Right lobe of liver (tissue), 6 donors: ENCODE measurements at regions not wholly inside any gene's neighbourhood (a gene's known extent, or its start where the extent isn't known, plus 50 kb on each side); places are given as distances from the start of the nearest gene placed in this dataset.

Source experiments
- ATAC-seq, 4 donors: fragments of 200-7000 bp; cut with Tn5 transposase; one replicate each; pipeline ENCODE4 v1.9.1; 2020; ENCODE audit warnings: mild to moderate bottlenecking in 4 of 4, moderate library complexity in 4 of 4
- DNase-seq, 3 donors: peaks; one replicate each; pipeline ENCODE4 v3.0.0-alpha.2; 2020
- H3K27ac ChIP-seq, 3 donors: fragments of 200-600 bp; one replicate each; pipeline ENCODE4 v1.8.0; 2022
- H3K27me3 ChIP-seq, 2 donors: fragments of 200-600 bp; one replicate each; pipeline ENCODE4 v1.8.0; 2022
- H3K36me3 ChIP-seq, 4 donors: fragments of 200-600 bp; sonication (generic) in 1 of 4; one replicate each; pipeline versions ENCODE4 v1.5.1 to v1.8.0; 2017 to 2022; ENCODE audit warnings: control low read depth in 1 of 4
- H3K4me1 ChIP-seq, 4 donors: fragments of 200-600 bp; sonication (generic) in 1 of 4; one replicate each; pipeline versions ENCODE4 v1.5.1 to v1.8.0; 2017 to 2022; ENCODE audit warnings: control low read depth in 1 of 4
- H3K4me3 ChIP-seq, 3 donors: fragments of 200-600 bp; one replicate each; pipeline ENCODE4 v1.8.0; 2022
- H3K9me3 ChIP-seq, 4 donors: fragments of 200-600 bp; sonication (generic) in 1 of 4; one replicate each; pipeline versions ENCODE4 v1.5.1 to v1.8.0; 2017 to 2022; ENCODE audit warnings: control low read depth in 1 of 4
- POLR2A ChIP-seq: fragments of 450-650 bp; IDR thresholded peaks from one replicate; pipeline ENCODE4 v1.6.1; 2017; ENCODE audit warnings: antibody characterized with exemption, mild to moderate bottlenecking
- WGBS: methylation state at CpG from one replicate; pipeline ENCODE4 v1.1.6; 2018; ENCODE audit warnings: low coverage, low lambda C conversion rate; ENCODE audit not compliant: insufficient coverage; ENCODE audit errors: missing lambda C conversion rate; 5-methylcytosine and 5-hydroxymethylcytosine counted together
- intact Hi-C, 2 donors: fragments of 100-400 bp; cut with DNase I; formaldehyde crosslinking; loops; one replicate each; pipeline versions ENCODE4 v1.11.2 to v1.14.1; 2022
- TF ChIP-seq, protein P1 (sequence below), 4 donors: fragments of 200-600 bp in 3 of 4; fragments of 450-650 bp in 1 of 4; IDR thresholded peaks; one replicate each; pipeline versions ENCODE4 v1.5.1 to v1.8.0; 2016 to 2022; ENCODE audit warnings: antibody characterized with exemption in 4 of 4, mild to moderate bottlenecking in 2 of 4
- donor health status: DM: no; HTN: yes; CAD: no.
- donor health status: DM: no; HTN: no; CAD: no.
- donor health status: DM: no; HTN: no; CAD: no.
- donor health status: DM: no; HTN: yes; CAD: no.
- donor health status: DM: no; HTN: yes; CAD: no.

DNA sequence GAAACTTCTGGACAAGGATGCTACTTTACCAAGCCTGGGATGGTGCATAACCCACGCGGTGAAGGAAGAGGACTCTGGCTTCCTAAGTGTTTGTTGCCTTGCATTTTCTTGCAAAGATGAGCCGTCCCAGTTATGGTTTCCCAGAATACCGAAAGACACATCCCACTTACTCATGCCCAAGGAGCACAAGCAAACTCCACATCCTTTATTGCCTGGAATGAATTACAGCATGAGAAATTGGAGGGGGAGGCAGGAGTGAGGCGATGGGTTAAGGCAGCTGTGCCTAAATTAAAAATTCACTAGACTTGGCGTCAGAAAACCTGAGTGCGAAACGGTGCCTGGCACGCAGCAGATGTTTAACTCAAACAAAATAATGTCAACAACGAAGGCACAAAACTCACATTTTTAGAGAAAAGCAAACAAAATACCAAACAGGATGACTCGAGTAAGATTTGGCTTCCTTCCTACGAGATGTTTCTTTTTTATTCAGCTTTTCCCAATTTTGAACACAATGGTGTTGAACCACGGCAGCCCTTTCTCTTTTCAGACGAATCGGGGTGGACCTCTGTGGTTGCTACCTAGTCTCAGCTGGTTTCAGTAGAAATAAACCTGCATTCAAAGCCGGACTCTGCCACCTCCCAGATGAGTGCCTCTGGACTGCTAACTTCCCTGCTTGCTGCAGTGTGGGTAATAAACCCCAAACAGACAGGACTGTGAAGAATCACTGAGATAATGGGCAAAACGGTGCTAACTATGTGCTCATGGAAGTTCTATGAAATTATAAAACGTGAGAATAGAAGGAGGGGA lies 100.3 kb upstream of the NCK2 start:
- TF ChIP-seq, protein P1, sequence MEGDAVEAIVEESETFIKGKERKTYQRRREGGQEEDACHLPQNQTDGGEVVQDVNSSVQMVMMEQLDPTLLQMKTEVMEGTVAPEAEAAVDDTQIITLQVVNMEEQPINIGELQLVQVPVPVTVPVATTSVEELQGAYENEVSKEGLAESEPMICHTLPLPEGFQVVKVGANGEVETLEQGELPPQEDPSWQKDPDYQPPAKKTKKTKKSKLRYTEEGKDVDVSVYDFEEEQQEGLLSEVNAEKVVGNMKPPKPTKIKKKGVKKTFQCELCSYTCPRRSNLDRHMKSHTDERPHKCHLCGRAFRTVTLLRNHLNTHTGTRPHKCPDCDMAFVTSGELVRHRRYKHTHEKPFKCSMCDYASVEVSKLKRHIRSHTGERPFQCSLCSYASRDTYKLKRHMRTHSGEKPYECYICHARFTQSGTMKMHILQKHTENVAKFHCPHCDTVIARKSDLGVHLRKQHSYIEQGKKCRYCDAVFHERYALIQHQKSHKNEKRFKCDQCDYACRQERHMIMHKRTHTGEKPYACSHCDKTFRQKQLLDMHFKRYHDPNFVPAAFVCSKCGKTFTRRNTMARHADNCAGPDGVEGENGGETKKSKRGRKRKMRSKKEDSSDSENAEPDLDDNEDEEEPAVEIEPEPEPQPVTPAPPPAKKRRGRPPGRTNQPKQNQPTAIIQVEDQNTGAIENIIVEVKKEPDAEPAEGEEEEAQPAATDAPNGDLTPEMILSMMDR (IDR thresholded peaks at IDR 0.05): no peak
- TF ChIP-seq POLR2A: no peak
- 17% methylated on average over 18 of the region's 18 CpGs for WGBS
- intact Hi-C loops: no loop called here
- DNase-seq (peak; percentile 44 to 67 (median 67)), ATAC-seq (peak; percentile 77 to 84 (median 82))
- H3K36me3 ChIP-seq: no peaks in the 10 kb centered on the region
- peaks cover 0 to 4% of the 10 kb centered on the region in 2 donors for H3K27me3 ChIP-seq
- H3K27ac ChIP-seq: no peak overlapping the region
- no peaks in the 10 kb centered on the region for H3K9me3 ChIP-seq
- peaks cover 0 to 19% (median 2%) of the 10 kb centered on the region in 4 donors for H3K4me1 ChIP-seq
- no peak overlapping the region for H3K4me3 ChIP-seq

DNA sequence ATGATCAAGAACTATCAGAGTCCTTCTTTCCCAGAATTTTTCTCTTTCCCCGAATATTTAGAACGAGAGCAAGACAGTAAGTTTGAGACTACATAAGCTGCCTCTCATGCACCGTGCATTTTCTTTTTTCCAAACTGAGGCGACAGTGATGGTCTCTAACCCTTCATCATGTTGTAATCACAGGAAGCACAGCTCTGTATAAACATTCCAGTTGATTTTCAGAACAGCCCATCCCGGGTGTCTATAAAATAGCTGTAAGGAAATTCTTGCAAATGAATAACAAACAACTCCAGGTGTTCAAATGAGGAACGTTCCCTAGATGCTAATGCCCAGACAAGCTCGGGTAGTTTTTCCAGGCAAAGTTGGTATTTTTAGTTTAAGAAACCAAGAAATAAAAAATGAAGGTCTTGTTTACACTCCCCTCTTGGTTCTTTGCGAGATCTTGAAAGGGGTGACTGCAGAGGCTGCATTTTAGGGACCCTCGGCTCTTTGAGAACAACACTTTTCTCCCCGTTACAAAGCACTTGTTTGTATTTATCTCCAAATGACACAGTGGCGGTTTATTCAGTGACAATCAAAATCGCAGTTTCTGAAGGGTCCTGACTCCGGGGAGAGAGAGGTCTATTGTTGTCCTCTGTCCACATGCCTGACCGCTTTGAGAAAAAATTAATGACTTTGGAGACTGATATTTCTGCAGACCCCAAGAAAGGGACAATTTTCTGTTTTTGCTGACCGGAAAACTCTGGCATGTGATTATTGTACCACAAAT lies 101.1 kb upstream of the NCK2 start:
- H3K27me3 ChIP-seq: peaks cover 4 to 5% of the 10 kb centered on the region in 2 donors
- H3K36me3 ChIP-seq: no peaks in the 10 kb centered on the region
- ATAC-seq (no peak), DNase-seq (no peak)
- peaks cover 0 to 19% (median 2%) of the 10 kb centered on the region in 4 donors for H3K4me1 ChIP-seq
- no peak overlapping the region for H3K4me3 ChIP-seq
- WGBS: 34% methylated on average over 15 of the region's 15 CpGs
- no peaks in the 10 kb centered on the region for H3K9me3 ChIP-seq
- no peak overlapping the region for H3K27ac ChIP-seq
- TF ChIP-seq POLR2A: no peak
- TF ChIP-seq, protein P1 (IDR thresholded peaks at IDR 0.05): no peak
- intact Hi-C loops: no loop called here

DNA sequence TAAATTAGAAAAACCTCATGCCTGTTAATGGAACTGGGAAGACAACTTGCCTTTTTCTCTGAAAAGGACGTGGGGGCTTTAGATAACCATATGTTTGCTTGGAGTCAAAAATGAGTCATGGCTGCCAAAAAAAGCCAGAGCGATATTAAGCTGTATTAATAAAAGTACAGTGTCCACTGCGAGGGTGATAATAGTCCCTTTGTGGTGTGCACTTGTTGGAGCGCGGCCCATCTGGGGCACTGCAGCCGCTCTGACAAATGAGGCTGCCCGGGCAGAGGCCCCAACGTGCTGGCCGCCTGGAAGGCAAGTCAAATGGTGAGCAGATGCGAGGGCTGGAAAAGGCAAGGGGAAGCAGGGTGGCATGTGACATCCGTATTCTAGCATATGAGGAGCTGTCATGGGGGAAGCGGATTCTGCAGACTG lies 103.3 kb upstream of the NCK2 start:
- Histone ChIP-seq H3K36me3 (no peaks in the 10 kb centered on the region), H3K27ac (no peak overlapping the region), H3K9me3 (no peaks in the 10 kb centered on the region), H3K4me1 (peaks cover 0 to 13% (median 2%) of the 10 kb centered on the region in 4 donors), H3K4me3 (no peak overlapping the region), H3K27me3 (peaks cover 5 to 11% of the 10 kb centered on the region in 2 donors)
- intact Hi-C loops: no loop called here
- ATAC-seq: no peak
- DNase-seq: no peak
- 65% methylated on average over 12 of the region's 12 CpGs for WGBS
- TF ChIP-seq POLR2A: no peak

DNA sequence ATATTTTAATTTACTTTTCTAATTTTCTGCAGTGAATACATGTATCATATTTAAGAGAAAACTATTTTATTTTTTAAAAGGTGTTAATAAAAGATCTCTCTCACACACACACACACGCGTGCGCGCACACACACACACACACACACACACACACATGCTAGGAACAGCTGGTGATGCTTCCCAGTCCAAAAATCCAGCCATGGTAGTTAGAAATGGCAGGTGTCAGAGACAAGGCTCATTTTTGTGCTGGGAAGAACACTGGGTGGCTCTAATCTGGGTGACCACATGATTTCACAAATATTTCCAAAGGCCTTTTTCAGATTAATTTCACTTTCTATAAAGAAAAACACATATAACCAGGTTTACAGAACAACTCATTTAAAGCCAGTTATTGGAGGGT lies 104.5 kb upstream of the NCK2 start:
- intact Hi-C loops: no loop called here
- TF ChIP-seq, protein P1 (IDR thresholded peaks at IDR 0.05): no peak
- TF ChIP-seq POLR2A: no peak
- H3K9me3 ChIP-seq: no peaks in the 10 kb centered on the region
- WGBS: 54% methylated on average over 4 of the region's 4 CpGs
- no peaks in the 10 kb centered on the region for H3K36me3 ChIP-seq
- peaks cover 0 to 7% (median 0%) of the 10 kb centered on the region in 4 donors for H3K4me1 ChIP-seq
- no peak overlapping the region for H3K27ac ChIP-seq
- DNase-seq: no peak
- no peak for ATAC-seq
- no peak overlapping the region for H3K4me3 ChIP-seq
- H3K27me3 ChIP-seq: peaks cover 5 to 11% of the 10 kb centered on the region in 2 donors
